SH-SY5Y (cell line): ENCODE measurements at regions not wholly inside any gene's neighbourhood (a gene's known extent, or its start where the extent isn't known, plus 50 kb on each side); places are given as distances from the start of the nearest gene placed in this dataset.

Source experiments
- GATA2 ChIP-seq: IDR thresholded peaks from 2 replicates; pipeline ENCODE4 v1.6.1; 2011; ENCODE audit warnings: mild to moderate bottlenecking, low read depth, low read length
- GATA3 ChIP-seq: IDR thresholded peaks from 2 replicates; pipeline ENCODE4 v1.6.1; 2011; ENCODE audit warnings: low read depth, mild to moderate bottlenecking, low read length, moderate library complexity

- no peak for TF ChIP-seq GATA3
- no peak for TF ChIP-seq GATA2
These were observed 453.0 kb upstream of the DPH6 start for GRCh38 chr15:35998663-35999602.
